ENCODE measurements at regions not wholly inside any gene's neighbourhood (a gene's known extent, or its start where the extent isn't known, plus 50 kb on each side); places are given as distances from the start of the nearest gene placed in this dataset.

DNA sequence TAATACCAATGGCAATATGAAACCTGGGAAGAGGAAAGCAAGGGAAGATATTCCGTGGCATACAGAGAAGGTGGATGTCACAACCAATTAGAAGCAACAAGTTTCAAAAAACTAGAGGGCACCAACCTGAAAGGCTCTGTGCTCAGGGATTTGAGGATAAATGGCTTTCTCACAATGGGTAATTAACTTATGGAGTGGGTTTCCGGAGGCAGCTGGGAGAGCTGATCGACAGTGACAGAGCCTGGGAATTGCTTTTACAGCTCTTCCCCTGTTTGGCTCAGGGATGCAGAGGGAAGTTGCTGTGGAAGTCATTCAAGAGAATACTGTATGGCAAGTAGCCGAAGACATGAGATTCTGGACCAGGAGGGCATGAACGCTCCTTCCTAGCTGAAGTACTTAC, 237.0 kb downstream of the KIF4B start:
- Histone ChIP-seq H3K27ac (ENCODE audit: low read depth in 1 of 2, low read length in 2 of 2) (no peak overlapping the region), H3K27me3 (ENCODE audit: control insufficient read depth in 4 of 4, insufficient read depth in 4 of 4, low read length in 3 of 4) (no peaks in the 10 kb centered on the region), H3K9ac (ENCODE audit: low read depth in 1 of 2, low read length in 2 of 2) (no peak overlapping the region), H3K4me1 (ENCODE audit: control insufficient read depth in 4 of 4, insufficient read depth in 4 of 4, low read length in 3 of 4) (no peaks in the 10 kb centered on the region), H3K9me3 (ENCODE audit: control insufficient read depth in 4 of 4, low read length in 3 of 4) (no peaks in the 10 kb centered on the region), H3K36me3 (ENCODE audit: control insufficient read depth in 4 of 4, insufficient read depth in 3 of 4, low read depth in 1 of 4, low read length in 3 of 4) (no peaks in the 10 kb centered on the region), H3K4me3 (ENCODE audit: low read depth in 1 of 3, low read length in 3 of 3) (no peak overlapping the region)
- TF ChIP-seq JUND (IDR thresholded peaks at IDR 0.05) (no peak), GABPA (IDR thresholded peaks at IDR 0.05 in 1 of 2, conservative IDR thresholded peaks at IDR 0.05 in 1 of 2) (no peak), YY1 (IDR thresholded peaks at IDR 0.05) (no peak), MAX (IDR thresholded peaks at IDR 0.05) (no peak), RXRA (IDR thresholded peaks at IDR 0.05) (no peak), RAD21 (IDR thresholded peaks at IDR 0.05) (no peak), EGR1 (IDR thresholded peaks at IDR 0.05; ENCODE audit: low read depth in 2 of 2) (no peak), REST (IDR thresholded peaks at IDR 0.05) (no peak)
- TF ChIP-seq, protein P1, sequence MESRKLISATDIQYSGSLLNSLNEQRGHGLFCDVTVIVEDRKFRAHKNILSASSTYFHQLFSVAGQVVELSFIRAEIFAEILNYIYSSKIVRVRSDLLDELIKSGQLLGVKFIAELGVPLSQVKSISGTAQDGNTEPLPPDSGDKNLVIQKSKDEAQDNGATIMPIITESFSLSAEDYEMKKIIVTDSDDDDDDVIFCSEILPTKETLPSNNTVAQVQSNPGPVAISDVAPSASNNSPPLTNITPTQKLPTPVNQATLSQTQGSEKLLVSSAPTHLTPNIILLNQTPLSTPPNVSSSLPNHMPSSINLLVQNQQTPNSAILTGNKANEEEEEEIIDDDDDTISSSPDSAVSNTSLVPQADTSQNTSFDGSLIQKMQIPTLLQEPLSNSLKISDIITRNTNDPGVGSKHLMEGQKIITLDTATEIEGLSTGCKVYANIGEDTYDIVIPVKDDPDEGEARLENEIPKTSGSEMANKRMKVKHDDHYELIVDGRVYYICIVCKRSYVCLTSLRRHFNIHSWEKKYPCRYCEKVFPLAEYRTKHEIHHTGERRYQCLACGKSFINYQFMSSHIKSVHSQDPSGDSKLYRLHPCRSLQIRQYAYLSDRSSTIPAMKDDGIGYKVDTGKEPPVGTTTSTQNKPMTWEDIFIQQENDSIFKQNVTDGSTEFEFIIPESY (IDR thresholded peaks at IDR 0.05): no peak
- TF ChIP-seq, protein P2, sequence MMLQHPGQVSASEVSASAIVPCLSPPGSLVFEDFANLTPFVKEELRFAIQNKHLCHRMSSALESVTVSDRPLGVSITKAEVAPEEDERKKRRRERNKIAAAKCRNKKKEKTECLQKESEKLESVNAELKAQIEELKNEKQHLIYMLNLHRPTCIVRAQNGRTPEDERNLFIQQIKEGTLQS (IDR thresholded peaks at IDR 0.05): no peak
- WGBS: 74% methylated on average over 5 of the region's 5 CpGs
- no peak for DNase-seq (ENCODE audit: low spot score)

DNA sequence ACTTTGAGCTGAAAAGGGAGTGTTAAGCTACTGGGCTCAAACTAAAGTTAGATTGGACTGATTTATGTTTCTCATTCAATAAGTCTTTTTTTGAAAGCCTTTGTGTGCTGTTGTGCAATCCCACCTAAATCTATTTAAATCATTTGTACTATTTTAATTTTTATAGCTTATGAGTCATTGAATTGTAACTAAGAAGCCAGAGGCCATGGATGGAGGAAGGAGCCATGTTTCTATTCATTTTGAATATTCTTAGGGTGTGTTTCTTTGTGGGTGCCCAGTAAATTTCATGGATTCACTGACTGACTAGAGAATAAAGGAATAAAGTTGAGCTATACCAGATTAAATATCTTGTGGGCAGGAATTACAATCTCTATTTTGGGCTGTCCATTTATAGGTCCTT, 238.5 kb downstream of the KIF4B start:
- Histone ChIP-seq H3K4me3 (ENCODE audit: low read depth in 1 of 3, low read length in 3 of 3) (no peak overlapping the region), H3K27me3 (ENCODE audit: control insufficient read depth in 4 of 4, insufficient read depth in 4 of 4, low read length in 3 of 4) (no peaks in the 10 kb centered on the region), H3K27ac (ENCODE audit: low read depth in 1 of 2, low read length in 2 of 2) (no peak overlapping the region), H3K9ac (ENCODE audit: low read depth in 1 of 2, low read length in 2 of 2) (no peak overlapping the region), H3K4me1 (ENCODE audit: control insufficient read depth in 4 of 4, insufficient read depth in 4 of 4, low read length in 3 of 4) (no peaks in the 10 kb centered on the region), H3K36me3 (ENCODE audit: control insufficient read depth in 4 of 4, insufficient read depth in 3 of 4, low read depth in 1 of 4, low read length in 3 of 4) (no peaks in the 10 kb centered on the region), H3K9me3 (ENCODE audit: control insufficient read depth in 4 of 4, low read length in 3 of 4) (no peaks in the 10 kb centered on the region)
- DNase-seq (ENCODE audit: low spot score): no peak
- TF ChIP-seq HNF4G (IDR thresholded peaks at IDR 0.05) (no peak), TAF1 (conservative IDR thresholded peaks at IDR 0.05) (no peak), MAX (IDR thresholded peaks at IDR 0.05) (no peak), EGR1 (IDR thresholded peaks at IDR 0.05; ENCODE audit: low read depth in 2 of 2) (no peak), REST (IDR thresholded peaks at IDR 0.05) (no peak), SP1 (IDR thresholded peaks at IDR 0.05) (no peak), RXRA (IDR thresholded peaks at IDR 0.05) (no peak), HNF4A (conservative IDR thresholded peaks at IDR 0.05) (no peak), NR2F2 (IDR thresholded peaks at IDR 0.05) (no peak), YY1 (IDR thresholded peaks at IDR 0.05) (no peak), FOXA2 (IDR thresholded peaks at IDR 0.05) (no peak), RAD21 (IDR thresholded peaks at IDR 0.05) (no peak)
- TF ChIP-seq, protein P2 (IDR thresholded peaks at IDR 0.05): no peak
- TF ChIP-seq, protein P1 (IDR thresholded peaks at IDR 0.05): no peak

Data from liver (tissue), 7 donors.